ENCODE measurements at regions not wholly inside any gene's neighbourhood (a gene's known extent, or its start where the extent isn't known, plus 50 kb on each side); places are given as distances from the start of the nearest gene placed in this dataset.

- BruUV-seq (replicated peaks) = no TSS peak
- intact Hi-C loops (cut with micrococcal nuclease) = no loop called here
- Histone ChIP-seq H3K27me3 (ENCODE audit: low read length) (no peaks in the 10 kb centered on the region), H3K4me3 (ENCODE audit: low read length) (no peak overlapping the region), H3K9me2 (replicated peaks; ENCODE audit: low read length) (no peaks in the 10 kb centered on the region), H3K4me1 (ENCODE audit: insufficient read depth, low read length) (no peaks in the 10 kb centered on the region), H3K36me3 (ENCODE audit: low read depth, low read length) (no peaks in the 10 kb centered on the region), H4K20me1 (ENCODE audit: low read length) (no peaks in the 10 kb centered on the region), H3K4me2 (ENCODE audit: low read length) (no peak overlapping the region), H3K9me3 (ENCODE audit: low read length) (no peaks in the 10 kb centered on the region), H2AFZ (ENCODE audit: low read length) (no peak overlapping the region), H3K27ac (ENCODE audit: low read length) (no peak overlapping the region), H3K79me2 (ENCODE audit: low read length) (no peaks in the 10 kb centered on the region), H3K9ac (ENCODE audit: low read length) (no peak overlapping the region), H3F3A (ENCODE audit: low read length, unreplicated experiment) (no peaks in the 10 kb centered on the region)
- TF ChIP-seq EZH2 (IDR thresholded peaks at IDR 0.05; ENCODE audit: low read length, unreplicated experiment) (no peak), EZH2phosphoT487 (IDR thresholded peaks at IDR 0.05; ENCODE audit: borderline replicate concordance, low read length) (no peak)
- TF ChIP-seq, protein P1, sequence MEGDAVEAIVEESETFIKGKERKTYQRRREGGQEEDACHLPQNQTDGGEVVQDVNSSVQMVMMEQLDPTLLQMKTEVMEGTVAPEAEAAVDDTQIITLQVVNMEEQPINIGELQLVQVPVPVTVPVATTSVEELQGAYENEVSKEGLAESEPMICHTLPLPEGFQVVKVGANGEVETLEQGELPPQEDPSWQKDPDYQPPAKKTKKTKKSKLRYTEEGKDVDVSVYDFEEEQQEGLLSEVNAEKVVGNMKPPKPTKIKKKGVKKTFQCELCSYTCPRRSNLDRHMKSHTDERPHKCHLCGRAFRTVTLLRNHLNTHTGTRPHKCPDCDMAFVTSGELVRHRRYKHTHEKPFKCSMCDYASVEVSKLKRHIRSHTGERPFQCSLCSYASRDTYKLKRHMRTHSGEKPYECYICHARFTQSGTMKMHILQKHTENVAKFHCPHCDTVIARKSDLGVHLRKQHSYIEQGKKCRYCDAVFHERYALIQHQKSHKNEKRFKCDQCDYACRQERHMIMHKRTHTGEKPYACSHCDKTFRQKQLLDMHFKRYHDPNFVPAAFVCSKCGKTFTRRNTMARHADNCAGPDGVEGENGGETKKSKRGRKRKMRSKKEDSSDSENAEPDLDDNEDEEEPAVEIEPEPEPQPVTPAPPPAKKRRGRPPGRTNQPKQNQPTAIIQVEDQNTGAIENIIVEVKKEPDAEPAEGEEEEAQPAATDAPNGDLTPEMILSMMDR (conservative IDR thresholded peaks at IDR 0.05; ENCODE audit: low read depth, low read length) = no peak
- no peak for DNase-seq
- no peak for ATAC-seq
- ChIA-PET POLR2A (ENCODE audit: unreplicated experiment) (no interaction called here), CTCF (no interaction called here)
Measured at GRCh38 chr9:653856-654387, 187.6 kb upstream of the DMRT1 start.

- Histone ChIP-seq H4K20me1 (ENCODE audit: low read length) (no peaks in the 10 kb centered on the region), H3F3A (ENCODE audit: low read length, unreplicated experiment) (no peaks in the 10 kb centered on the region), H3K9me2 (replicated peaks; ENCODE audit: low read length) (no peaks in the 10 kb centered on the region), H3K9ac (ENCODE audit: low read length) (no peak overlapping the region), H3K27ac (ENCODE audit: low read length) (no peak overlapping the region), H2AFZ (ENCODE audit: low read length) (no peak overlapping the region), H3K4me1 (ENCODE audit: insufficient read depth, low read length) (no peaks in the 10 kb centered on the region), H3K9me3 (ENCODE audit: low read length) (no peaks in the 10 kb centered on the region), H3K4me3 (ENCODE audit: low read length) (no peak overlapping the region), H3K4me2 (ENCODE audit: low read length) (no peak overlapping the region), H3K27me3 (ENCODE audit: low read length) (no peaks in the 10 kb centered on the region), H3K79me2 (ENCODE audit: low read length) (no peaks in the 10 kb centered on the region), H3K36me3 (ENCODE audit: low read depth, low read length) (no peaks in the 10 kb centered on the region)
- intact Hi-C loops (cut with micrococcal nuclease) = no loop called here
- ChIA-PET POLR2A (ENCODE audit: unreplicated experiment) (no interaction called here), CTCF (no interaction called here)
- no peak for TF ChIP-seq EZH2phosphoT487 (IDR thresholded peaks at IDR 0.05; ENCODE audit: borderline replicate concordance, low read length)
- TF ChIP-seq, protein P1 (conservative IDR thresholded peaks at IDR 0.05; ENCODE audit: low read depth, low read length) = no peak
- TF ChIP-seq EZH2 (IDR thresholded peaks at IDR 0.05; ENCODE audit: low read length, unreplicated experiment) = no peak
- ATAC-seq (no peak), DNase-seq (no peak)
- BruUV-seq (replicated peaks) = no TSS peak
Measured at GRCh38 chr9:655875-656274, 185.6 kb upstream of the DMRT1 start.

DNA sequence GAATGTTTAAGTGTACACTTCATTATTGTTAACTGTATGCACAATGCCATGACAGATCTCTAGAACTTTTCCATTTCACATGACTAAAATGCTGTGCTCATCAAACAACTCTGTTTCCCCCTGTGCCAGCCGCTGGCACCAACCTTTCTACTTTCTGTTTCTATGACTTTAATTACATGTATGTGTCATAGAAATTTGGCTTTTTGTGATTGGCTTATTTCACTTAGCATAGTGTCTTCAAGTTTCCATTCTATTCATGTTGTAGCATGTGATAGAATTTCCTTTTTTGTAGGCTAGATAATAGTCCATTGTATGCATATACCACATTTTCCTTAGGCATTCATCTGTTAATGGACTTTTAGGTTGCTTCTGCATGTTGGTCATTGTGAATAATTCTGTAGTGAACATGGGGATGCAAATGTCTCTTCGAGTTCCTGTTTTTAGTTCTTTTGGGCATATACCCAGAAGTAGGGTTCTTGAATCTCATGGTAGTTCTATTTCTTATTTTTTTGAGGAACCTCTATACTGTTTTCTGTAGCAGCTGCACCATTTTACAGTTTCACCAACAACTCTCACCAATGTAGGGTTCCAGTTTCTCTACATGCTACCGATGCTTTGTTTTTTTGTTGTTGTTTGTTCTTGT, 184.4 kb upstream of the DMRT1 start:
- H3K27me3 ChIP-seq (ENCODE audit: low read length) = no peaks in the 10 kb centered on the region
- TF ChIP-seq EZH2 (IDR thresholded peaks at IDR 0.05; ENCODE audit: low read length, unreplicated experiment) (no peak), EZH2phosphoT487 (IDR thresholded peaks at IDR 0.05; ENCODE audit: borderline replicate concordance, low read length) (no peak)
- TF ChIP-seq, protein P1 (conservative IDR thresholded peaks at IDR 0.05; ENCODE audit: low read depth, low read length) = no peak
- POLR2A ChIA-PET (ENCODE audit: unreplicated experiment) = no interaction called here
- no peak overlapping the region for H3K4me3 ChIP-seq (ENCODE audit: low read length)
- H3K4me2 ChIP-seq (ENCODE audit: low read length) = no peak overlapping the region
- H2AFZ ChIP-seq (ENCODE audit: low read length) = no peak overlapping the region
- BruUV-seq (replicated peaks) = no TSS peak
- CTCF ChIA-PET = no interaction called here
- no peaks in the 10 kb centered on the region for H3K9me2 ChIP-seq (replicated peaks; ENCODE audit: low read length)
- ATAC-seq = no peak
- no peak overlapping the region for H3K27ac ChIP-seq (ENCODE audit: low read length)
- H3K79me2 ChIP-seq (ENCODE audit: low read length) = no peaks in the 10 kb centered on the region
- H3K36me3 ChIP-seq (ENCODE audit: low read depth, low read length) = no peaks in the 10 kb centered on the region
- no peaks in the 10 kb centered on the region for H4K20me1 ChIP-seq (ENCODE audit: low read length)
- H3K9ac ChIP-seq (ENCODE audit: low read length) = no peak overlapping the region
- H3K9me3 ChIP-seq (ENCODE audit: low read length) = no peaks in the 10 kb centered on the region
- DNase-seq = no peak
- no peaks in the 10 kb centered on the region for H3F3A ChIP-seq (ENCODE audit: low read length, unreplicated experiment)
- no peaks in the 10 kb centered on the region for H3K4me1 ChIP-seq (ENCODE audit: insufficient read depth, low read length)
- intact Hi-C loops (cut with micrococcal nuclease) = no loop called here
